BJ (cell line): ENCODE measurements at regions not wholly inside any gene's neighbourhood (a gene's known extent, or its start where the extent isn't known, plus 50 kb on each side); places are given as distances from the start of the nearest gene placed in this dataset.

Source experiments
- CTCF ChIA-PET: fragments of 350-600 bp; formaldehyde crosslinking; extraction: SDS; loops from one replicate; lab custom pipeline; 2021; ENCODE audit warnings: antibody characterized with exemption, inconsistent platforms; lab: Yijun Ruan, JAX
- POLR2A ChIA-PET: fragments of 300-600 bp; sonication (Branson Sonifier 250); formaldehyde crosslinking; extraction: SDS; loops from one replicate; lab custom pipeline; 2021; ENCODE audit warnings: antibody characterized with exemption; lab: Charles Lee
- DNase-seq: peaks from one replicate; pipeline ENCODE4 v3.0.0-alpha.2; 2011; ENCODE audit warnings: low read depth
- H3K27me3 ChIP-seq: 2 replicates; pipeline ENCODE4 v1.6.0; 2011; ENCODE audit warnings: low read length; ENCODE audit not compliant: control insufficient read depth, insufficient read depth
- H3K36me3 ChIP-seq: 2 replicates; pipeline ENCODE4 v1.5.1; 2011; ENCODE audit warnings: low read length; ENCODE audit not compliant: control insufficient read depth, insufficient read depth
- H3K4me3 ChIP-seq: 2 replicates; pipeline ENCODE4 v1.5.1; 2011; ENCODE audit warnings: low read depth, mild to moderate bottlenecking, control low read depth, low read length
- CTCF ChIP-seq: IDR thresholded peaks from 2 replicates; pipeline ENCODE4 v1.5.1; 2011; ENCODE audit warnings: low read depth, mild to moderate bottlenecking, control low read depth, inconsistent platforms, low read length, moderate library complexity; ENCODE audit not compliant: insufficient read depth

GRCh38 chr5:96093340-96093739 is 131.7 kb upstream of the ELL2 start:
- no peak for TF ChIP-seq CTCF
- CTCF ChIA-PET = interaction anchor here (0.5 to 1.2 kb wide), 2 partner anchors 13 to 286 kb away, joined by 3 to 5 read pairs; no protein-coding TSS in a partner anchor
- no peak for DNase-seq
- Histone ChIP-seq H3K27me3 (no peaks in the 10 kb centered on the region), H3K36me3 (no peaks in the 10 kb centered on the region), H3K4me3 (no peak overlapping the region)
- POLR2A ChIA-PET = interaction anchor here (0.6 kb wide), 1 partner anchor 174 kb away, joined by 3 read pairs; no protein-coding TSS in a partner anchor

- CTCF ChIA-PET = interaction anchor here (1.2 kb wide), 2 partner anchors 10 to 31 kb away, joined by 3 to 5 read pairs; no protein-coding TSS in a partner anchor
These were observed 130.2 kb upstream of the ELL2 start for GRCh38 chr5:96091874-96092273.

GRCh38 chr5:96090215-96090614 is 128.6 kb upstream of the ELL2 start:
- ChIA-PET CTCF (no interaction called here), POLR2A (no interaction called here)
- TF ChIP-seq CTCF = no peak

More at GRCh38 chr5:96091874-96092273, 130.2 kb upstream of the ELL2 start:
- no peaks in the 10 kb centered on the region for H3K27me3 ChIP-seq
- no peaks in the 10 kb centered on the region for H3K36me3 ChIP-seq
- no peak for TF ChIP-seq CTCF
- H3K4me3 ChIP-seq = no peak overlapping the region
- no peak for DNase-seq
- POLR2A ChIA-PET = no interaction called here

GRCh38 chr5:96088706-96089498 is 127.3 kb upstream of the ELL2 start:
- H3K27me3 ChIP-seq = no peaks in the 10 kb centered on the region
- no peak for TF ChIP-seq CTCF
- H3K4me3 ChIP-seq = no peak overlapping the region
- no peaks in the 10 kb centered on the region for H3K36me3 ChIP-seq
- ChIA-PET CTCF (no interaction called here), POLR2A (interaction anchor here (0.6 kb wide), 2 partner anchors 44 to 133 kb away, joined by 3 to 4 read pairs; no protein-coding TSS in a partner anchor)
- DNase-seq = no peak

More at GRCh38 chr5:96090215-96090614, 128.6 kb upstream of the ELL2 start:
- Histone ChIP-seq H3K27me3 (no peaks in the 10 kb centered on the region), H3K36me3 (no peaks in the 10 kb centered on the region), H3K4me3 (no peak overlapping the region)
- no peak for DNase-seq

GRCh38 chr5:96087939-96088338 is 126.3 kb upstream of the ELL2 start:
- Histone ChIP-seq H3K4me3 (no peak overlapping the region), H3K27me3 (no peaks in the 10 kb centered on the region), H3K36me3 (no peaks in the 10 kb centered on the region)
- CTCF ChIA-PET = interaction anchor here (0.5 to 2.0 kb wide), 2 partner anchors 28 to 195 kb away, joined by 3 to 4 read pairs; no protein-coding TSS in a partner anchor
- no peak for TF ChIP-seq CTCF
- DNase-seq = no peak
- POLR2A ChIA-PET = no interaction called here
